CD4-positive, alpha-beta T cell treated with Interferon alpha-2 for 1 hour (primary cell): ENCODE measurements at regions not wholly inside any gene's neighbourhood (a gene's known extent, or its start where the extent isn't known, plus 50 kb on each side); places are given as distances from the start of the nearest gene placed in this dataset.
"Not testable (repeated sequence)": the region's sequence is repeated elsewhere in the genome, so short reads cannot be mapped to it uniquely, and the experiment has no call there.

ENCODE experiments used
- DNase-seq, 2 donors: peaks; one replicate each; pipeline ENCODE4 v3.0.0-alpha.2; 2020 to 2022

GRCh38 chr5:34189752-34190411 lies 146.9 kb upstream of the C1QTNF3 start:
- not testable (repeated sequence) for DNase-seq

GRCh38 chr5:34190466-34190865 lies 147.5 kb upstream of the C1QTNF3 start:
- DNase-seq: peak in 1 of 2 donors; percentile 17

- DNase-seq: peak in 1 of 2 donors; percentile 17
Observed at GRCh38 chr5:34191279-34191744, 148.3 kb upstream of the C1QTNF3 start.

GRCh38 chr5:34192064-34192922 lies 149.3 kb upstream of the C1QTNF3 start:
- peak in 1 of 2 donors; percentile 11 for DNase-seq

GRCh38 chr5:34192923-34193262 lies 149.9 kb upstream of the C1QTNF3 start:
- DNase-seq: not testable (repeated sequence)

- not testable (repeated sequence) for DNase-seq
Observed at GRCh38 chr5:34193297-34193696, 150.3 kb upstream of the C1QTNF3 start.

- not testable (repeated sequence) for DNase-seq
Observed at GRCh38 chr5:34193804-34194203, 150.8 kb upstream of the C1QTNF3 start.

GRCh38 chr5:34196091-34196490 lies 153.1 kb upstream of the C1QTNF3 start:
- DNase-seq: not testable (repeated sequence)

- not testable (repeated sequence) for DNase-seq
Observed at GRCh38 chr5:34205347-34205746, 162.3 kb upstream of the C1QTNF3 start.

GRCh38 chr5:34217386-34217785 lies 174.4 kb upstream of the C1QTNF3 start:
- DNase-seq: not testable (repeated sequence)

GRCh38 chr5:34221329-34222073 lies 178.5 kb upstream of the C1QTNF3 start:
- DNase-seq: not testable (repeated sequence)

- DNase-seq: not testable (repeated sequence)
Observed at GRCh38 chr5:34223158-34223557, 180.1 kb upstream of the C1QTNF3 start.

GRCh38 chr5:34230402-34230801 lies 187.4 kb upstream of the C1QTNF3 start:
- DNase-seq: not testable (repeated sequence)

GRCh38 chr5:34243802-34244201 lies 200.8 kb upstream of the C1QTNF3 start:
- DNase-seq: not testable (repeated sequence)

- peak; percentile 82 to 85 for DNase-seq
Observed at GRCh38 chr5:34244281-34245031, 201.4 kb upstream of the C1QTNF3 start.

GRCh38 chr5:34245032-34245394 lies 202.0 kb upstream of the C1QTNF3 start:
- DNase-seq: not testable (repeated sequence)

GRCh38 chr5:34245813-34246212 lies 202.8 kb upstream of the C1QTNF3 start:
- DNase-seq: peak in 1 of 2 donors; percentile 4

- DNase-seq: not testable (repeated sequence)
Observed at GRCh38 chr5:34258598-34258997, 215.6 kb upstream of the C1QTNF3 start.

GRCh38 chr5:34261020-34261419 lies 218.0 kb upstream of the C1QTNF3 start:
- DNase-seq: not testable (repeated sequence)

GRCh38 chr5:34266151-34266550 lies 223.1 kb upstream of the C1QTNF3 start:
- DNase-seq: not testable (repeated sequence)

- not testable (repeated sequence) for DNase-seq
Observed at GRCh38 chr5:34296759-34297158, 253.7 kb upstream of the C1QTNF3 start.

GRCh38 chr5:34329201-34329600 lies 286.2 kb upstream of the C1QTNF3 start:
- not testable (repeated sequence) for DNase-seq
